NCI-H1092 treated with DMSO at 0.1 percent for 48 hours (cell line): ENCODE measurements at regions not wholly inside any gene's neighbourhood (a gene's known extent, or its start where the extent isn't known, plus 50 kb on each side); places are given as distances from the start of the nearest gene placed in this dataset.
"Not testable (repeated sequence)": the region's sequence is repeated elsewhere in the genome, so short reads cannot be mapped to it uniquely, and the experiment has no call there.

Source experiments
- DNase-seq: peaks from one replicate; lab custom pipeline; 2025; lab: John Stamatoyannopoulos, UW

GRCh38 chr7:84880326-84880997 lies 306.4 kb downstream of the SEMA3D start:
- not testable (repeated sequence) for DNase-seq

- DNase-seq: no peak
These were observed 307.1 kb downstream of the SEMA3D start for GRCh38 chr7:84879570-84880325.

- no peak for DNase-seq
These were observed 308.8 kb downstream of the SEMA3D start for GRCh38 chr7:84877943-84878570.

GRCh38 chr7:84876061-84876821 lies 310.6 kb downstream of the SEMA3D start:
- DNase-seq: no peak

DNA sequence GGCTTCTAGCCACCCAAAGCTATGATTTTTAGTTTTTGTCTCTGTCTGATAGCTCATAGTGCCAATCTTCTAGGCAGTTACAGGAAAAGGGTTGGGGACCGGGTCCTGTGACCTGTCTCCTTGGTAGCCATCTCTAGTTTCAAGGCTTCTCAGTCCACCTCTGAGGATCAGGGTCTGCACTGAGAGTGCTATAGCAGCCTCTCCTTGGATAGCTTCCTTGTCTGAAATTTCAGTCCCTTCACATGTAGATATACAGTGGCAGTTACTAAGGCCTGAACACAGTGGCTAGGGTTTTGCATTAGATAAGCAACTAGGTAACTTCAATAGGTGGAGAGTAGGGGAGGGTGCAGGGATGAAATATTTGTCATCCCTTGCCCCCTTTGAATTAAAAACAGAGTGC lies 321.3 kb downstream of the SEMA3D start:
- DNase-seq: no peak

GRCh38 chr7:84857336-84857735 lies 329.5 kb downstream of the SEMA3D start:
- DNase-seq: no peak

- DNase-seq: no peak
These were observed 331.1 kb downstream of the SEMA3D start for GRCh38 chr7:84855758-84856157.

GRCh38 chr7:84848974-84849372 lies 337.9 kb downstream of the SEMA3D start:
- not testable (repeated sequence) for DNase-seq

GRCh38 chr7:84848219-84848973 lies 338.5 kb downstream of the SEMA3D start:
- no peak for DNase-seq

- no peak for DNase-seq
These were observed 339.1 kb downstream of the SEMA3D start for GRCh38 chr7:84847790-84848189.

DNA sequence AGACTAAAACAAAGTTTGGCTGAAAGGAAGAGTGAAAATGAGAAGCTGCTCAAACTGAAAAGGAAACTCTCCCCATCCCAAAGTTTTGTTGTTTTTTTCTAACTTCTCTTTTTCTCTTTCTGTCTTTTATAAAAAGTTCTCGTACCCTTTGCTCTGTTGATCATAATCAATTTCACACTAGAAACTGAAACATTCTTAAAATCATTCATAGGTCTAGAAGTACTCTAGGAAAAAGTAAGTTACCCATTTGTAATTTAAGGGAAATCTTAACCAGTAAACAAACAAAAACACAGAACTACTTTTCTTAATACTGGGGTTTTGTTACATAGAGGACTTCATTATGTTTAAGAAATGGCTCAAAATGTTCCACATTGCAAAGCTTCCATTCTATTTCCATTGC lies 339.8 kb downstream of the SEMA3D start:
- DNase-seq: no peak

DNA sequence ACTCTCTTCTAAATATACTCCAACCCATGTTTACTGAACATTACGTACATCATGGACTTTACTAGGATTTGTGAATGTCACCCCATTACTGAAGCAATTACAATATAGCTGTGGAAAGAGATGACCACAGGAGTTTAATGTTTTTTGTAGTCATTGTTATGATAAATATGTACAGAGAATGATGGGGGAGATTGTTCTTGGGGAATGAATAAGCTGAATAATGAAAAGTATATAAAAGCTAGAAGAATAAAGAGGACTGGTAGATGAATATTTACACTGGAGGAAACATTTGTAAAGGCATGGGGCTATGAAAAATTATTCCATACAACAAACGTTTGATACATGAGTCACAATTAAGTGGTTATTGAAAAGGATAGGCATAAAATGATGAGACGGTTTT lies 340.9 kb downstream of the SEMA3D start:
- DNase-seq: no peak

GRCh38 chr7:84844771-84845170 lies 342.1 kb downstream of the SEMA3D start:
- DNase-seq: no peak

DNA sequence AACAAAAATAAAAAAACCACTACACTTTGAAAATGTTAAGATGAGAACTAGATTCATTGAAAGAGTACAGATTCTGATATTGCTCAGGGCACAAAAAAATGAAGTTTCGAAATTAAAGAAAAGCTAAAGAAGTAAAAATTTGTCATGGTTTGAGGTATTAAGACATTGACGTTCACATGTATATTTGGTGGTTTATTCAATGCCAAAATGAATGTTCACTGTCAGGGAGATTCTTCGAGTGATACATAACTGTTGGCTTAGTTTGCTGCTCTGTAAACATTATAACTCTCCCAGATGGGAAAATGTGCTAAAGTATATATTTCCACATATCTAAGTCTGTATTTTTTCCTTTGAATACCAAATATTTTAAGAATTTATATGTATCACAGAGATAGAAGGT lies 345.0 kb downstream of the SEMA3D start:
- DNase-seq: no peak

- no peak for DNase-seq
These were observed 348.0 kb downstream of the SEMA3D start for GRCh38 chr7:84838857-84839256.

GRCh38 chr7:84837405-84837804 lies 349.5 kb downstream of the SEMA3D start:
- DNase-seq: no peak

DNA sequence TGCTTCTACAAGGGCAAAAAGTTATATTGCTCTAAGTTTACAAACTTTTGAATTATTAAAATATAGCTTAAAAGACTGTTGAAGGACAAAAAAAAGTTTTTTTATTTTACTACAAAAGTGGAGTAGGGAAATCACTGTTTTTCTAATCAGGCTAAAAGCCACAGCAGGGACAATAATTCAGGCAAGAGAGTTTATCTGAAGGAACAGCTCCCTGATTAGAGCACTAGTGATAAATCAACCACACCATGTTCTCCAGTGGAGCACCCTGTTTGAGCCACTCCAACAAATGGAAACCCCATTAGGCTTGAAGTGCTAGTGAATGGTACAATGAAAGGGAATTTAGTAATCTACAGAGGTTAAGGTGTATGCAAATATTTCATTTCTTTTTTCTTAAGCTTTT lies 357.1 kb downstream of the SEMA3D start:
- no peak for DNase-seq

- DNase-seq: no peak
These were observed 362.7 kb downstream of the SEMA3D start for GRCh38 chr7:84824057-84824651.

- no peak for DNase-seq
These were observed 363.3 kb downstream of the SEMA3D start for GRCh38 chr7:84823530-84823929.

DNA sequence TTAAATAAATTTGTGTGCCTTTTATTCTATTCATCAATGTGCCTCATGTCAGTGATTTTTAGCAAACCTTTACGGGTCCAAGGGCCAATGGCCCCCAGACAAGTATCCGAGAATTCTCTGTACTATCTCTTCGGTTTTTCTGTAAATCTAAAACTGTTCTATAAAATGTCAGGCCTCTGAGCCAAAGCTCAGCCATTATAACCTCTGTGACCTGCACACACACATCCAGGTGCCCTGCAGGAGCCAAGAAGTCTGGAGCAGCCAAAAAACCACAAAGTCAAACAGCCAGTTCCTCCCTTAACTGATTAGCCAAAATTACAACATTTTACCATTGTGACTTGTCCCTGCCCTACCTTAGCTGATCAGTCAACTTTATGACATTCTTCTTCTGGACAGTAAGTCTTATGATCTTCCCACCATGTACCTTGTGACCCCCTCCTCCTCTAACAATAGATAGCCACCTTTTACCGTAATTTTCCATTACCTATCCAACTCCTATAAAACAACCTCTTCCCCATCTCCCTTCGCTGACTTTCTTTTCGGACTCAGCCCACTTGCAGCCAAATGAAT lies 363.8 kb downstream of the SEMA3D start:
- no peak for DNase-seq
